SK-N-SH treated with all-trans-retinoic acid at 6 μM for 48 hours (cell line): ENCODE measurements at regions not wholly inside any gene's neighbourhood (a gene's known extent, or its start where the extent isn't known, plus 50 kb on each side); places are given as distances from the start of the nearest gene placed in this dataset.

Experiments used
- PATZ1 ChIP-seq: fragments of 250-450 bp; sonication (Bioruptor Pico); IDR thresholded peaks from 2 replicates; pipeline ENCODE4 v1.8.0; 2020; ENCODE audit warnings: mild to moderate bottlenecking, moderate library complexity, borderline replicate concordance
- TOX ChIP-seq: fragments of 250-450 bp; sonication (Bioruptor Pico); IDR thresholded peaks from 2 replicates; pipeline ENCODE4 v1.8.0; 2021; ENCODE audit warnings: mild to moderate bottlenecking, moderate library complexity, borderline replicate concordance
- ZFP30 ChIP-seq: fragments of 450-650 bp; formaldehyde crosslinking; IDR thresholded peaks from 2 replicates; pipeline ENCODE4 v1.5.0; 2022; ENCODE audit warnings: mild to moderate bottlenecking, moderate library complexity

DNA sequence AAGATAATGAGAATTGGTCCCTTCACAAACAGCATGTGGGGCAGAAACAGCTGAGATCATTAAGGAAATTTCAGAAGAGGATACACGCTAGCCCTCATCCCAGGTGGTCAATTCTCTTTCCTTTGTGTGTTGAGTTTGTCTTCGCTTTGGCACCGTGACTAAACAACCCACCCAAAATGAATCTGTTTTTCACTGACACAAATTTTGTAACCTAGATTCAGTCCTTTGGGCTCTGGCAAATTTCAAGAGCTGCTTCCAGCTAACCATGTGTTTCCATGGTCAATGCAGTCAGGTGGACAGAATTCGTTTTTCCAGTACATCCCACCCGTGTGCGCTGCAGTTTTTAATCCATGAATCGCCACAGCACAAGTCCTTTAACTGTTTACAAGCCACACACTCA, 435.4 kb downstream of the WDR72 start:
- TF ChIP-seq ZFP30 (no peak), PATZ1 (CRISPR knock-in tag) (no peak), TOX (CRISPR knock-in tag) (no peak)
